Colonic mucosa (tissue), 4 donors: ENCODE measurements at regions not wholly inside any gene's neighbourhood (a gene's known extent, or its start where the extent isn't known, plus 50 kb on each side); places are given as distances from the start of the nearest gene placed in this dataset.

Experiments
- DNase-seq: peaks from one replicate; pipeline ENCODE4 v3.0.0-alpha.2; 2020
- H3K27ac ChIP-seq: fragments of 200-600 bp; one replicate; pipeline ENCODE4 v1.8.0; 2021
- H3K27me3 ChIP-seq: fragments of 200-600 bp; one replicate; pipeline ENCODE4 v1.8.0; 2021
- H3K36me3 ChIP-seq: fragments of 200-600 bp; one replicate; pipeline ENCODE4 v1.8.0; 2021
- H3K4me1 ChIP-seq: fragments of 200-600 bp; one replicate; pipeline ENCODE4 v1.8.0; 2021; ENCODE audit warnings: mild to moderate bottlenecking
- H3K4me3 ChIP-seq: fragments of 200-600 bp; one replicate; pipeline ENCODE4 v1.8.0; 2021
- H3K9ac ChIP-seq, 2 donors: one replicate each; pipeline ENCODE4 v1.7.0; 2013; ENCODE audit warnings: control low read depth in 2 of 2, low read depth in 2 of 2, low read length in 2 of 2
- H3K9me3 ChIP-seq: fragments of 200-600 bp; one replicate; pipeline ENCODE4 v1.8.0; 2021
- CTCF ChIP-seq: fragments of 200-600 bp; IDR thresholded peaks from one replicate; pipeline ENCODE4 v1.8.0; 2022; ENCODE audit warnings: antibody characterized with exemption, mild to moderate bottlenecking
- intact Hi-C: fragments of 100-400 bp; cut with DNase I; formaldehyde crosslinking; loops from one replicate; pipeline ENCODE4 v1.14.1; 2022
- donor health status: healthy.
- donor health status: DM: no; HTN: no; CAD: no.
- donor health status: DM: no; HTN: no; CAD: no.

- H3K9ac ChIP-seq, result no peak overlapping the region
- TF ChIP-seq CTCF, result no peak
- no peaks in the 10 kb centered on the region for H3K36me3 ChIP-seq
- intact Hi-C loops, result no loop called here
- no peak overlapping the region for H3K27ac ChIP-seq
- no peak for DNase-seq
- H3K27me3 ChIP-seq, result no peaks in the 10 kb centered on the region
- H3K4me3 ChIP-seq, result no peak overlapping the region
- no peaks in the 10 kb centered on the region for H3K9me3 ChIP-seq
- no peaks in the 10 kb centered on the region for H3K4me1 ChIP-seq
These were observed 310.6 kb upstream of the ZMIZ1 start for GRCh38 chr10:78758176-78758575.

- Histone ChIP-seq H3K36me3 (no peaks in the 10 kb centered on the region), H3K27me3 (no peaks in the 10 kb centered on the region)
These were observed 309.2 kb upstream of the ZMIZ1 start for GRCh38 chr10:78759456-78760120.

GRCh38 chr10:78760463-78761310, 308.1 kb upstream of the ZMIZ1 start:
- DNase-seq, result no peak
- H3K27ac ChIP-seq, result no peak overlapping the region
- H3K9me3 ChIP-seq, result no peaks in the 10 kb centered on the region
- H3K4me1 ChIP-seq, result no peaks in the 10 kb centered on the region
- H3K9ac ChIP-seq, result no peak overlapping the region
- intact Hi-C loops, result no loop called here
- H3K4me3 ChIP-seq, result no peak overlapping the region
- TF ChIP-seq CTCF, result no peak
- no peaks in the 10 kb centered on the region for H3K27me3 ChIP-seq
- no peaks in the 10 kb centered on the region for H3K36me3 ChIP-seq

More at GRCh38 chr10:78759456-78760120, 309.2 kb upstream of the ZMIZ1 start:
- TF ChIP-seq CTCF, result no peak
- Histone ChIP-seq H3K4me1 (no peaks in the 10 kb centered on the region), H3K4me3 (no peak overlapping the region), H3K9me3 (no peaks in the 10 kb centered on the region), H3K9ac (no peak overlapping the region), H3K27ac (no peak overlapping the region)
- DNase-seq, result no peak
- intact Hi-C loops, result no loop called here

- Histone ChIP-seq H3K9me3 (no peaks in the 10 kb centered on the region), H3K9ac (no peak overlapping the region), H3K27ac (no peak overlapping the region), H3K4me1 (no peaks in the 10 kb centered on the region), H3K27me3 (no peaks in the 10 kb centered on the region), H3K36me3 (no peaks in the 10 kb centered on the region), H3K4me3 (no peak overlapping the region)
- DNase-seq, result no peak
- intact Hi-C loops, result no loop called here
- TF ChIP-seq CTCF, result no peak
These were observed 307.4 kb upstream of the ZMIZ1 start for GRCh38 chr10:78761311-78761781.

- DNase-seq, result no peak
- no peak for TF ChIP-seq CTCF
- no peaks in the 10 kb centered on the region for H3K9me3 ChIP-seq
- H3K9ac ChIP-seq, result no peak overlapping the region
- no peak overlapping the region for H3K4me3 ChIP-seq
- H3K4me1 ChIP-seq, result no peaks in the 10 kb centered on the region
- intact Hi-C loops, result no loop called here
- H3K27me3 ChIP-seq, result no peaks in the 10 kb centered on the region
- no peak overlapping the region for H3K27ac ChIP-seq
- no peaks in the 10 kb centered on the region for H3K36me3 ChIP-seq
These were observed 306.6 kb upstream of the ZMIZ1 start for GRCh38 chr10:78762086-78762630.
